Coronary artery (tissue), 2 donors: ENCODE measurements at regions not wholly inside any gene's neighbourhood (a gene's known extent, or its start where the extent isn't known, plus 50 kb on each side); places are given as distances from the start of the nearest gene placed in this dataset.

Experiments
- DNase-seq: peaks from one replicate; pipeline ENCODE4 v3.0.0-alpha.2; 2017; ENCODE audit warnings: low spot score
- H3K27ac ChIP-seq, 2 donors: fragments of 200-600 bp; sonication (generic); one replicate each; pipeline ENCODE4 v1.5.1; 2016 to 2019
- H3K4me3 ChIP-seq: fragments of 200-600 bp; sonication (generic); 2 replicates; pipeline ENCODE4 v1.5.1; 2016; ENCODE audit warnings: mild to moderate bottlenecking, moderate library complexity
- TF ChIP-seq, protein P1 (sequence below): fragments of 200-600 bp; sonication (generic); IDR thresholded peaks from one replicate; pipeline ENCODE4 v1.5.1; 2019; ENCODE audit warnings: antibody characterized with exemption

DNA sequence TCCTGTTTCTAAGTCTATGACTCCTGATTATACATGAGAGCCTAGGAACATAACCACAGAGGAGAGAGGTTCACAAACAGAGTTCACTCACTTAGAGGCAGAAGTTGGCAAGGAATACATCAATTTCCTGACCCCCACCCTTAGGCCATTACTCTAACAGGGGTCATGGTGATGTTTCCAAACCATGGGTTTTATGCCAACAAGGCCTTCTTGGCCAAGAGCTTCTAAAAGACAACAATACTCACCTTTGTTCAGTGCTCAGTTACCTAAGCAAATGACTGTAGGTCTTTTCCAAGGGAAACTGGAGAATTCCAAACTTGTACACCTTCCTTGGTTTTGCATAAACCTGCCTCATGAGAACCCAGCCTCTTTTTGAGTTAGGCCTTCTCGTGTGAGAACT is 52.6 kb downstream of the ERICH4 start:
- TF ChIP-seq, protein P1, sequence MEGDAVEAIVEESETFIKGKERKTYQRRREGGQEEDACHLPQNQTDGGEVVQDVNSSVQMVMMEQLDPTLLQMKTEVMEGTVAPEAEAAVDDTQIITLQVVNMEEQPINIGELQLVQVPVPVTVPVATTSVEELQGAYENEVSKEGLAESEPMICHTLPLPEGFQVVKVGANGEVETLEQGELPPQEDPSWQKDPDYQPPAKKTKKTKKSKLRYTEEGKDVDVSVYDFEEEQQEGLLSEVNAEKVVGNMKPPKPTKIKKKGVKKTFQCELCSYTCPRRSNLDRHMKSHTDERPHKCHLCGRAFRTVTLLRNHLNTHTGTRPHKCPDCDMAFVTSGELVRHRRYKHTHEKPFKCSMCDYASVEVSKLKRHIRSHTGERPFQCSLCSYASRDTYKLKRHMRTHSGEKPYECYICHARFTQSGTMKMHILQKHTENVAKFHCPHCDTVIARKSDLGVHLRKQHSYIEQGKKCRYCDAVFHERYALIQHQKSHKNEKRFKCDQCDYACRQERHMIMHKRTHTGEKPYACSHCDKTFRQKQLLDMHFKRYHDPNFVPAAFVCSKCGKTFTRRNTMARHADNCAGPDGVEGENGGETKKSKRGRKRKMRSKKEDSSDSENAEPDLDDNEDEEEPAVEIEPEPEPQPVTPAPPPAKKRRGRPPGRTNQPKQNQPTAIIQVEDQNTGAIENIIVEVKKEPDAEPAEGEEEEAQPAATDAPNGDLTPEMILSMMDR: no peak

DNA sequence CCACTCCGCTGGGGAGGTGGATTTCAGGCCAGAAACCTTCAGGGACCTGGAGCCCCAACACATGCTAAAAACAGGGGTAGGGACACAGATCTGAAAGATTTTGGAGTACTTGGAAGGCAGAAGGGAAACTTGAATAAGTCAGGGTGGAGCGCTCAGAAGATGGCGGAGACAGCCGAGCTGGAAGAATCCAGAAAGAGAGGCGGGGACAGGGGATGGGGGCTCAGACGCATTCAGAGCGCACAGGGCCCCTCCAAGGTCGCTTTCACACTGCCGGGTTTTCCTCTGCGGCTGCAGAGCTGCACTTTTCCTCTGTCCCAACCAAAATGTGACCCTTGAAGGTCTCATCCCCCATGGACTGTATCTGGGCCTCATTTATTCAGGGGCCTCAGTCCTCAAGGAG is 56.9 kb downstream of the ERICH4 start:
- Histone ChIP-seq H3K27ac (peak overlapping the region; percentile 46 to 54), H3K4me3 (peak overlapping the region; percentile 52)
- DNase-seq: no peak
- TF ChIP-seq, protein P1: no peak

More for the DNA sequence above, 52.6 kb downstream of the ERICH4 start:
- Histone ChIP-seq H3K27ac (no peak overlapping the region), H3K4me3 (no peak overlapping the region)
- DNase-seq: no peak

DNA sequence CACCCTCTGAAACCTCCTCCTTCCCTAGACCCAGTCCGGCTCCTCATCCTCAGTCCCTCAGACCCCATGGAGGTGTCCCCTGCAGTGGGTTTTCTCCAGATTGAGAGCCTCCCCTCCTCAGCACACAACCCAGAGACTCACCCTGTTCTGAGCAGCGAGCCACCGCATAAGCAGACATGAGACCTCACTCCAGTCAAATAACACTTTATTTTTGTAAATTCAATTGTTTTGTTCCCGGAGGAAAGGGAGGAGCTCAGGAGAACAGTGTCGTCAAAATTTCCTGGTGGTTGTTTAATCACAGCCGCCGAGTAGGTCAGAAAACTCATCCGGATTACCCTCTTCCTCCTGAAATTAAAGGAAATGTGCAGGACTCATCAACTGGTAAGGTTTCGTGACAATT is 57.5 kb downstream of the ERICH4 start:
- H3K27ac ChIP-seq: peak overlapping the region; percentile 46 to 54
- H3K4me3 ChIP-seq: peak overlapping the region; percentile 52
- TF ChIP-seq, protein P1: no peak

DNA sequence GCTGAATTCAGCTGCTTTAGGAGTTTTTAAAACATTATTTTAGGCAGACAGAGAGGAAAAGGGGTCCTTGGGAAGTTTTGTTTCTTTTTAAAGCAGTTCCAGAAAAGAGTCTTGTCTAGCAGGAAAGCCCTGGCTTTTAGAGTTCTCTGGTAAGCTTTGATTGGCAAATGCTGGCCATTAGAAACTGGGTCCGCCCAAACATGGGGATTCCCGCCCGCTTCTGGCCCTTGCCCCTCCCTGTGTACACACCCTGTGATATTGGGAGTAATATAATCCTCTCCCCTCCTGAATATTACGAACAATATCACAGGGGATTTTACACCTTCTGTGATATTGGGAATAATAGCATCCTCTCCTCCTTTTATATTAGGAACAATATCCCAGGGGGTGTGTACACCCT is 58.9 kb downstream of the ERICH4 start:
- TF ChIP-seq, protein P1: no peak
- H3K27ac ChIP-seq: no peak overlapping the region
- no peak for DNase-seq
- no peak overlapping the region for H3K4me3 ChIP-seq

More for the DNA sequence above, 57.5 kb downstream of the ERICH4 start:
- DNase-seq: no peak

DNA sequence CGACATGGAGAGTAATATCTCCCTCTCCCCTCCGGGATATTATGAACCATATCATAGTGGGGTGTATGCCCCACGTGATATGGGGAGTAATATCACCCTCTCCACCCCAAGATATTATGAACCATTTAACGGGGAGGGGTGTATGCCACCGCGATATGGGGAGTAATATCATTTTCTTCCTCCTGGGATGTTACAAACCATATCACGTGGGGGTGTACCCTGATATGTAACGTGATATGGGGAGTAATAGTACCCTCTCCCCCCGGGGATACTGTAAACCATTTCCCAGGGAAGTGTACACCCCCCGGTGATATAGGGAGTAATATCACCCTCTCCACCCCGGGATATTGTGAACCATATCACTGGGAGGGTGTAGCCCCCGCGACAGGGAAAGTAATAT is 62.1 kb downstream of the ERICH4 start:
- H3K27ac ChIP-seq: no peak overlapping the region
- no peak for DNase-seq
- TF ChIP-seq, protein P1: no peak
- no peak overlapping the region for H3K4me3 ChIP-seq

DNA sequence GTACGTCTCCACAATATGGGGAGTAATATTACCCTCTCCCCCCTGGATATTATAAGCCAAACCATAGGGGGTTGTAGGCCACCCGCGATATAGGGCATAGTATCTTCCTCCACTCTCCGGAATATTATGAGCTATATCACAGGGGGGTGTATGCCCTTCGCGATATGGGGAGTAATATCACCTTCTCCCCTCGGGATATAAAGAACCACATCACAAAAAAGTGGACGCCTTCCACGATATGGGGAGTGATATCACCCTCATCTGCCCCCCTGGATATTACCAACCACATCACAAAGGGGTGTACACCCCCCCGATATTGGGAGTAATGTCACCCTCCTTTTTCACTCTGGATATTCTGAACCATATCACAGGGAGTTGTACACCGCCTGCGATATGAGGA is 65.5 kb upstream of the CEACAM21 start:
- DNase-seq: no peak
- no peak overlapping the region for H3K4me3 ChIP-seq
- TF ChIP-seq, protein P1: no peak
- no peak overlapping the region for H3K27ac ChIP-seq

DNA sequence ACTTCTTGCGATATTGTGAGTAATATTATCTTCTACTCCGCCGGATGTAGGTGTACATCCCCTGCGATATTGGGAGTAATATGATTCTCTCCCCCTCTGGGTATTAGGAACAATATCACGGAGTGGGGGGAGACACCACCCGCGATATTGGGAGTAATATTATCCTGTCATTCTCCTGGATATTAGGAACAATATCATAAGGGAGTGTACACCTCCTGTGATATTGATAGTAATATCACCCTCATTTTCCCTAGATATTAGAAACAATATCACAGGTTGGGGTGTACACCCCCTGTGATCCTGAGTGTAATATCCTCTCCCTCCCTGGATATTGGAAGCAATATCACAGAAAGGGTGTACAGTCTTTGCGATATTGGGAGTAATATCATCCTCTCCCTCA is 64.3 kb upstream of the CEACAM21 start:
- TF ChIP-seq, protein P1: no peak
- no peak for DNase-seq
- Histone ChIP-seq H3K4me3 (no peak overlapping the region), H3K27ac (no peak overlapping the region)
